K562 (cell line): ENCODE measurements at regions not wholly inside any gene's neighbourhood (a gene's known extent, or its start where the extent isn't known, plus 50 kb on each side); places are given as distances from the start of the nearest gene placed in this dataset.

Source experiments
- EP300 ChIP-seq: IDR thresholded peaks from 2 replicates; pipeline ENCODE4 v1.6.1; 2012; ENCODE audit warnings: low read length, improper control_type of control experiment
- NCOR1 ChIP-seq: fragments of 450-650 bp; IDR thresholded peaks from 2 replicates; pipeline ENCODE4 v1.6.1; 2016; ENCODE audit warnings: mild to moderate bottlenecking, moderate library complexity

DNA sequence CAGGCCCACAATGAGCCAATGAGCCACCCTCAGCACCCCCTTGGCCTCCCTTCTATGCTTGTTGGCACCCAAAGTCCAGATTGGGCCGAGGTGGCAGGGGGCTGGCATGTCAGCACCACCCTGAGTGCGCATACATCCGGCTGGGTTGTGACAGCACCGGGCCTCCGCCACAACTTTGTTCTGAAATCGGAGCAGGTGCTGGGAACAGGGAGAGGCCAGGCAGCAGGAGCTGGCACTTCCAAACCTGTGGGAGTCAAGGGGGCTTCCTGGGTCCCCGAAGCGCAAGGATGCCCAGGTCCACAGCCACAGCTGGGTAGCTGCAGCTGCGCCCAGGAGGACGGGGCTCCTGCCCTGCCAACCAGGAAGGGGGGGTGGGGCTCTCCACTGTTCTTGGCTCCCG is 1911.9 kb upstream of the WWC1 start:
- TF ChIP-seq NCOR1 (no peak), EP300 (no peak)
